Neural cell (in vitro differentiated cells): ENCODE measurements at regions not wholly inside any gene's neighbourhood (a gene's known extent, or its start where the extent isn't known, plus 50 kb on each side); places are given as distances from the start of the nearest gene placed in this dataset.

Experiments used
- EP300 ChIP-seq: fragments of 450-650 bp; conservative IDR thresholded peaks from 2 replicates; pipeline ENCODE4 v1.6.1; 2014; ENCODE audit warnings: antibody characterized with exemption, mild to moderate bottlenecking, moderate library complexity; ENCODE audit not compliant: poor library complexity, severe bottlenecking
- EZH2 ChIP-seq: fragments of 200-600, 300-800 bp; shearing (Covaris generic), sonication (generic); IDR thresholded peaks from 2 replicates; pipeline ENCODE4 v1.6.1; 2014; ENCODE audit warnings: antibody characterized with exemption, low read length, borderline replicate concordance, mild to moderate bottlenecking; ENCODE audit not compliant: insufficient read depth, poor library complexity, severe bottlenecking
- MXI1 ChIP-seq: fragments of 450-650 bp; conservative IDR thresholded peaks from 2 replicates; pipeline ENCODE4 v1.6.1; 2014; ENCODE audit warnings: antibody characterized with exemption, mild to moderate bottlenecking; ENCODE audit not compliant: poor library complexity, severe bottlenecking
- POLR2AphosphoS5 ChIP-seq: IDR thresholded peaks from 2 replicates; pipeline ENCODE4 v1.6.1; 2012
- TAF1 ChIP-seq: IDR thresholded peaks from 2 replicates; pipeline ENCODE4 v1.6.1; 2012; ENCODE audit warnings: low read depth
- TF ChIP-seq, protein P1 (sequence below): fragments of 450-650 bp; IDR thresholded peaks from 2 replicates; pipeline ENCODE4 v1.5.1; 2014; ENCODE audit warnings: antibody characterized with exemption, mild to moderate bottlenecking, moderate library complexity; ENCODE audit not compliant: poor library complexity, severe bottlenecking

DNA sequence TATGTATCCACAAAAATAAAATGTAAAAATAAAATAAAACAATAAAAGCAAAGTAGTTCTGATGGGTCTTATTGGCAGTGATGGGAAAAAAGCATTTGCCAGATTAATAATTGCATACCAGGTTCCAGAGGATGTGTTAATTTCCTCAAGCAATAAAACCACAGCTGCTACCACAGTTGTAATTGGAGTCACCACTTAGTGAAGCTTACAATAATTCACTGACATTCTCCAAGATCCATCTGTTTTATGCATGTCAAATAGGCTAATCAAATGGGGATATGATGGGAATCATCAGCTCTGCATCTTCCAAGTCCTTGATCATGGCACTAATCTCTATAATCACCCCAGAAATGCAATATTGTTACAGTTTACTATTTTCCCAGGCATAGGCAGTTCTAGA is 123.5 kb upstream of the EMCN start:
- TF ChIP-seq MXI1 (no peak), EZH2 (no peak), EP300 (no peak), TAF1 (no peak), POLR2AphosphoS5 (no peak)
- TF ChIP-seq, protein P1, sequence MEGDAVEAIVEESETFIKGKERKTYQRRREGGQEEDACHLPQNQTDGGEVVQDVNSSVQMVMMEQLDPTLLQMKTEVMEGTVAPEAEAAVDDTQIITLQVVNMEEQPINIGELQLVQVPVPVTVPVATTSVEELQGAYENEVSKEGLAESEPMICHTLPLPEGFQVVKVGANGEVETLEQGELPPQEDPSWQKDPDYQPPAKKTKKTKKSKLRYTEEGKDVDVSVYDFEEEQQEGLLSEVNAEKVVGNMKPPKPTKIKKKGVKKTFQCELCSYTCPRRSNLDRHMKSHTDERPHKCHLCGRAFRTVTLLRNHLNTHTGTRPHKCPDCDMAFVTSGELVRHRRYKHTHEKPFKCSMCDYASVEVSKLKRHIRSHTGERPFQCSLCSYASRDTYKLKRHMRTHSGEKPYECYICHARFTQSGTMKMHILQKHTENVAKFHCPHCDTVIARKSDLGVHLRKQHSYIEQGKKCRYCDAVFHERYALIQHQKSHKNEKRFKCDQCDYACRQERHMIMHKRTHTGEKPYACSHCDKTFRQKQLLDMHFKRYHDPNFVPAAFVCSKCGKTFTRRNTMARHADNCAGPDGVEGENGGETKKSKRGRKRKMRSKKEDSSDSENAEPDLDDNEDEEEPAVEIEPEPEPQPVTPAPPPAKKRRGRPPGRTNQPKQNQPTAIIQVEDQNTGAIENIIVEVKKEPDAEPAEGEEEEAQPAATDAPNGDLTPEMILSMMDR: no peak
